NCI-H345 (cell line): ENCODE measurements at regions not wholly inside any gene's neighbourhood (a gene's known extent, or its start where the extent isn't known, plus 50 kb on each side); places are given as distances from the start of the nearest gene placed in this dataset.

Experiments used
- DNase-seq: peaks from one replicate; lab custom pipeline; 2025; lab: John Stamatoyannopoulos, UW

GRCh38 chr17:73785496-73785895, 141.3 kb upstream of the SDK2 start:
- no peak for DNase-seq

- peak; percentile 34 for DNase-seq
Measured at GRCh38 chr17:73785958-73786743, 141.9 kb upstream of the SDK2 start.

GRCh38 chr17:73787076-73788059, 143.1 kb upstream of the SDK2 start:
- peak; percentile 84 for DNase-seq

- DNase-seq: no peak
Measured at GRCh38 chr17:73788111-73788510, 143.9 kb upstream of the SDK2 start.

- no peak for DNase-seq
Measured at GRCh38 chr17:73791121-73791520, 146.9 kb upstream of the SDK2 start.

GRCh38 chr17:73791631-73792030, 147.4 kb upstream of the SDK2 start:
- DNase-seq: no peak

- DNase-seq: no peak
Measured at GRCh38 chr17:73792994-73793393, 148.7 kb upstream of the SDK2 start.

GRCh38 chr17:73794336-73794735, 150.1 kb upstream of the SDK2 start:
- no peak for DNase-seq

GRCh38 chr17:73795730-73796129, 151.5 kb upstream of the SDK2 start:
- peak; percentile 20 for DNase-seq

GRCh38 chr17:73797594-73798110, 153.4 kb upstream of the SDK2 start:
- DNase-seq: no peak

GRCh38 chr17:73798111-73798748, 154.0 kb upstream of the SDK2 start:
- no peak for DNase-seq

- DNase-seq: no peak
Measured at GRCh38 chr17:73799096-73799495, 154.9 kb upstream of the SDK2 start.

GRCh38 chr17:73799781-73800627, 155.8 kb upstream of the SDK2 start:
- no peak for DNase-seq

GRCh38 chr17:73800893-73801292, 156.6 kb upstream of the SDK2 start:
- peak; percentile 54 for DNase-seq

GRCh38 chr17:73801455-73802100, 157.3 kb upstream of the SDK2 start:
- peak; percentile 70 for DNase-seq

- peak; percentile 72 for DNase-seq
Measured at GRCh38 chr17:73802314-73802713, 158.1 kb upstream of the SDK2 start.

GRCh38 chr17:73802871-73803270, 158.6 kb upstream of the SDK2 start:
- DNase-seq: no peak

GRCh38 chr17:73803964-73804435, 159.8 kb upstream of the SDK2 start:
- DNase-seq: no peak

- no peak for DNase-seq
Measured at GRCh38 chr17:73806768-73807167, 162.5 kb upstream of the SDK2 start.

- DNase-seq: no peak
Measured at GRCh38 chr17:73813201-73813600, 169.0 kb upstream of the SDK2 start.

- DNase-seq: peak; percentile 14
Measured at GRCh38 chr17:73814075-73814474, 169.8 kb upstream of the SDK2 start.
